Neuronal stem cell (in vitro differentiated cells): ENCODE measurements at regions not wholly inside any gene's neighbourhood (a gene's known extent, or its start where the extent isn't known, plus 50 kb on each side); places are given as distances from the start of the nearest gene placed in this dataset.

Source experiments
- DNase-seq: peaks from one replicate; pipeline ENCODE4 v3.0.0-alpha.2; 2013; ENCODE audit warnings: low spot score
- H2AFZ ChIP-seq: one replicate; pipeline ENCODE4 v1.6.1; 2013; ENCODE audit warnings: mild to moderate bottlenecking, low read length, inconsistent platforms
- H2AK5ac ChIP-seq: 2 replicates; pipeline ENCODE4 v1.6.1; 2013; ENCODE audit warnings: low read depth, mild to moderate bottlenecking, inconsistent platforms, low read length, moderate library complexity, mixed read lengths
- H2BK120ac ChIP-seq: 2 replicates; pipeline ENCODE4 v1.6.1; 2013; ENCODE audit warnings: low read depth, mild to moderate bottlenecking, inconsistent platforms, low read length, moderate library complexity, mixed read lengths
- H2BK12ac ChIP-seq: one replicate; pipeline ENCODE4 v1.6.1; 2013; ENCODE audit warnings: low read length, inconsistent platforms
- H2BK15ac ChIP-seq: 2 replicates; pipeline ENCODE4 v1.6.1; 2013; ENCODE audit warnings: mild to moderate bottlenecking, low read length, inconsistent platforms, mixed read lengths
- H2BK5ac ChIP-seq: one replicate; pipeline ENCODE4 v1.6.1; 2013; ENCODE audit warnings: inconsistent platforms, mild to moderate bottlenecking, low read length, moderate library complexity
- H3K14ac ChIP-seq: one replicate; pipeline ENCODE4 v1.6.1; 2013; ENCODE audit warnings: low read length, inconsistent platforms
- H3K18ac ChIP-seq: 2 replicates; pipeline ENCODE4 v1.6.1; 2013; ENCODE audit warnings: low read length, inconsistent platforms
- H3K23ac ChIP-seq: 2 replicates; pipeline ENCODE4 v1.6.1; 2013; ENCODE audit warnings: low read depth, mild to moderate bottlenecking, mixed read lengths, low read length, inconsistent platforms; ENCODE audit not compliant: poor library complexity
- H3K27ac ChIP-seq: replicated peaks from 3 replicates; pipeline ENCODE4 v1.5.1; 2013; ENCODE audit warnings: low read length, inconsistent platforms
- H3K27me3 ChIP-seq, 3 experiments: 2 replicates each; pipeline ENCODE4 v1.6.1; 2013; ENCODE audit warnings: low read length in 3 of 3, mild to moderate bottlenecking in 2 of 3, inconsistent platforms in 1 of 3, low read depth in 1 of 3, mixed read lengths in 1 of 3, moderate library complexity in 1 of 3; ENCODE audit not compliant: control insufficient read depth in 3 of 3, insufficient read depth in 3 of 3
- H3K36me3 ChIP-seq, 2 donors: replicated peaks in 1 of 2; 2 replicates each; pipeline ENCODE4 v1.6.1; 2013; ENCODE audit warnings: low read length in 2 of 2; ENCODE audit not compliant: control insufficient read depth in 2 of 2, insufficient read depth in 2 of 2
- H3K4ac ChIP-seq: 2 replicates; pipeline ENCODE4 v1.6.1; 2013; ENCODE audit warnings: inconsistent platforms, mild to moderate bottlenecking, low read length, moderate library complexity
- H3K4me1 ChIP-seq, 2 donors: 1 replicate in 1 of 2; 2 replicates in 1 of 2; pipeline ENCODE4 v1.6.1; 2013; ENCODE audit warnings: low read length in 2 of 2, low read depth in 1 of 2; ENCODE audit not compliant: control insufficient read depth in 2 of 2, insufficient read depth in 1 of 2
- H3K4me2 ChIP-seq: one replicate; pipeline ENCODE4 v1.6.1; 2013; ENCODE audit warnings: mild to moderate bottlenecking, low read length, inconsistent platforms; ENCODE audit not compliant: insufficient read depth, poor library complexity, severe bottlenecking
- H3K4me3 ChIP-seq, 2 donors: 2 replicates each; pipeline ENCODE4 v1.5.1; 2013; ENCODE audit warnings: low read length in 2 of 2, mild to moderate bottlenecking in 2 of 2, inconsistent platforms in 1 of 2, moderate library complexity in 1 of 2
- H3K79me1 ChIP-seq: one replicate; pipeline ENCODE4 v1.6.1; 2013; ENCODE audit warnings: low read depth, mild to moderate bottlenecking, inconsistent platforms, low read length, moderate library complexity
- H3K9ac ChIP-seq: one replicate; pipeline ENCODE4 v1.6.1; 2013; ENCODE audit warnings: mild to moderate bottlenecking, low read depth, low read length, inconsistent platforms; ENCODE audit not compliant: poor library complexity
- H3K9me3 ChIP-seq, 2 donors: replicated peaks in 1 of 2; 2 replicates each; pipeline versions ENCODE3 to v1.6.1; 2013; ENCODE audit warnings: low read length in 2 of 2, mild to moderate bottlenecking in 2 of 2, inconsistent platforms in 1 of 2, low read depth in 1 of 2, mixed read lengths in 1 of 2, moderate library complexity in 1 of 2; ENCODE audit not compliant: control insufficient read depth in 2 of 2, insufficient read depth in 1 of 2
- H4K8ac ChIP-seq: one replicate; pipeline ENCODE4 v1.6.1; 2013; ENCODE audit warnings: low read depth, mild to moderate bottlenecking, inconsistent platforms, low read length, moderate library complexity
- H4K91ac ChIP-seq: one replicate; pipeline ENCODE4 v1.6.1; 2013; ENCODE audit warnings: low read length, low read depth, mild to moderate bottlenecking, inconsistent platforms; ENCODE audit not compliant: poor library complexity
- WGBS, 2 donors: extraction: QIAGEN DNeasy Blood & Tissue Kit; methylation state at CpG; one replicate each; pipeline ENCODE4 v1.1.7; 2013; ENCODE audit warnings: missing lambda C conversion rate in 2 of 2, mixed read lengths in 1 of 2; ENCODE audit not compliant: insufficient read length in 2 of 2, insufficient replicate concordance in 1 of 2; ENCODE audit errors: extremely low coverage in 2 of 2; 5-methylcytosine and 5-hydroxymethylcytosine counted together

DNA sequence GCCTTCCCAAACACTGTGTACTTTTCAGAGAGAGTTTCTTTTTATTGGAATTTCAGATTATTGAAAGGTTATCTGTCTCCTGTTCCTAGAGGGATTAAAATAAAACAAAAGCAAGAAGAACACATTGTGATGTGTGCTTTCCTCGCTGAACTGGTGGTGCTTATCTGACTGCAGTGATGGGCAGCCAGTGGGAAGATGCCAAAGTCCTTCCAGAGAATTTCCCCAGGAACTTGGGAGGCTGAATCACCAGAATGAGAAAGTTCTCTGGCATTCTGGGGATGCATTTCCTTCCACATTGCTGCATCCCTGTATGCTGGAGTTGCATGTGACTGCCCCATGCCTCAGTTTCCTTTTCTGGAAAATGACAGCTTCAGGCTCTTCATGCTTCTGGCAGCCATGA, 53.9 kb upstream of the SEC11C start:
- Histone ChIP-seq H3K4me1 (peaks cover 0 to 1% of the 10 kb centered on the region in 2 donors), H3K4ac (no peak overlapping the region), H3K27ac (no peak overlapping the region), H4K8ac (no peak overlapping the region), H2BK120ac (no peak overlapping the region), H2AFZ (no peak overlapping the region), H3K23ac (no peak overlapping the region), H3K9ac (no peak overlapping the region), H3K36me3 (no peaks in the 10 kb centered on the region), H3K18ac (no peak overlapping the region), H2AK5ac (no peak overlapping the region), H4K91ac (no peak overlapping the region), H3K27me3 (peaks cover 0 to 44% (median 0%) of the 10 kb centered on the region in 3 experiments), H3K9me3 (no peaks in the 10 kb centered on the region), H2BK12ac (no peak overlapping the region), H3K4me3 (no peak overlapping the region), H3K4me2 (no peak overlapping the region), H3K79me1 (no peaks in the 10 kb centered on the region), H3K14ac (no peak overlapping the region), H2BK5ac (no peak overlapping the region), H2BK15ac (no peak overlapping the region)
- no CpG with 5 or more reads among the region's 1 CpG for WGBS, 2 donors
- no peak for DNase-seq

DNA sequence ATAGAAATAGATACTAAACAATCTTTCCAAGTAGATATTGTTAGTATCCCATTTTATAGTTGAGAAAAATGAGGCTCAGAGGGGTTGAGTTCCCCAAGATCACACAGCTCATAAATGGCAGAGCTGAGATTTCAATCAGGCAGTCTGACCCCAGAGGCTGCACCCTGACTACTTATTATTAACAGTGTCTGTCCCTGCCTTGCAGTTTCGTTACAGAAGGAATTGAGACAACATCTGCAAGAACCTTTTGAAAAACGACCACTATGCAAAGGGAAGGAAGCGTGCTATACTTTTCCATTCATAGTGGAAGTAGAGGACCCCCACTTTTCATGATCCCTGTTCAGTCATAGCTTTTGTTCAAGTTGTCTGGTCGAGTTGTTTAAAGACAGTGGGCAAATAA, 53.2 kb upstream of the SEC11C start:
- Histone ChIP-seq H2BK120ac (no peak overlapping the region), H2BK5ac (no peak overlapping the region), H3K9me3 (no peaks in the 10 kb centered on the region), H3K36me3 (no peaks in the 10 kb centered on the region), H2BK15ac (no peak overlapping the region), H3K18ac (no peak overlapping the region), H3K27me3 (peaks cover 0 to 48% (median 0%) of the 10 kb centered on the region in 3 experiments), H3K4me2 (no peak overlapping the region), H3K4me3 (no peak overlapping the region), H3K4me1 (peaks cover 0 to 1% of the 10 kb centered on the region in 2 donors), H3K14ac (no peak overlapping the region), H3K4ac (no peak overlapping the region), H3K23ac (no peak overlapping the region), H4K8ac (no peak overlapping the region), H3K79me1 (no peaks in the 10 kb centered on the region), H2AFZ (no peak overlapping the region), H3K27ac (no peak overlapping the region), H2BK12ac (no peak overlapping the region), H2AK5ac (no peak overlapping the region), H3K9ac (no peak overlapping the region), H4K91ac (no peak overlapping the region)
- no peak for DNase-seq
- WGBS, 2 donors = no CpG with 5 or more reads among the region's 4 CpGs

DNA sequence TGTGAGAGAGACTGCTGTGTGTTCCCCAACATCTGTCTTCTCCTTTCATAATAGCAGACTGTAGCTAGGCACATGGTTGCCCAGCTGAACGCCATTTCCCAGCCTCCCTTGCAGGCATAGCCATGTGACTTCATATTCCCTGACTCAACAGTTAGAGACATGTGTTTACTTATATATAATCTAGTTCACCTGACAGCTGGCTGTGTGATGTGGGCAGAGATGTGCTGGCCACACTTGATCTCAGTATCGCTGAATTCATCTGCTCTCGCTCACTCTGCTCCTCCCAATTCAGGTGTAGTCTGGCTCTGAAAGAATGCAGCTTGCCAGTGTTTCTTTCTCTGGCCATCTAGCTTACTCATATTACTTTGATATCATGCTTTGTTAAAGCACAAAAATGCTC, 52.3 kb upstream of the SEC11C start:
- Histone ChIP-seq H2BK15ac (no peak overlapping the region), H3K9ac (no peak overlapping the region), H4K91ac (no peak overlapping the region), H3K14ac (no peak overlapping the region), H3K4me3 (no peak overlapping the region), H3K4me2 (no peak overlapping the region), H2BK120ac (no peak overlapping the region), H2BK12ac (no peak overlapping the region), H2AFZ (no peak overlapping the region), H3K23ac (no peak overlapping the region), H3K4ac (no peak overlapping the region), H3K36me3 (no peaks in the 10 kb centered on the region), H2BK5ac (no peak overlapping the region), H3K4me1 (peaks cover 0 to 1% of the 10 kb centered on the region in 2 donors), H4K8ac (no peak overlapping the region), H3K9me3 (no peaks in the 10 kb centered on the region), H3K27ac (no peak overlapping the region), H3K18ac (no peak overlapping the region), H2AK5ac (no peak overlapping the region), H3K79me1 (no peaks in the 10 kb centered on the region), H3K27me3 (peaks cover 0 to 54% (median 0%) of the 10 kb centered on the region in 3 experiments)
- DNase-seq = no peak
- WGBS, 2 donors = no CpG with 5 or more reads among the region's 3 CpGs
